ENCODE measurements at regions not wholly inside any gene's neighbourhood (a gene's known extent, or its start where the extent isn't known, plus 50 kb on each side); places are given as distances from the start of the nearest gene placed in this dataset.

- TF ChIP-seq USF1 (IDR thresholded peaks at IDR 0.05) (no peak), EGR1 (IDR thresholded peaks at IDR 0.05) (no peak), FOXM1 (IDR thresholded peaks at IDR 0.05; ENCODE audit: borderline replicate concordance, low read depth) (no peak), EP300 (IDR thresholded peaks at IDR 0.05; ENCODE audit: borderline replicate concordance) (no peak), REST (IDR thresholded peaks at IDR 0.05; ENCODE audit: low read depth) (no peak), RAD21 (IDR thresholded peaks at IDR 0.05; ENCODE audit: low read depth) (no peak), CREB1 (IDR thresholded peaks at IDR 0.05; ENCODE audit: low read depth) (no peak), MAX (IDR thresholded peaks at IDR 0.05) (no peak), TEAD4 (IDR thresholded peaks at IDR 0.05) (no peak), YY1 (IDR thresholded peaks at IDR 0.05; ENCODE audit: low read depth) (no peak), TAF1 (IDR thresholded peaks at IDR 0.05; ENCODE audit: low read depth) (no peak), ZBTB7A (IDR thresholded peaks at IDR 0.05; ENCODE audit: low read depth) (no peak), NFIC (IDR thresholded peaks at IDR 0.05) (no peak), CEBPB (IDR thresholded peaks at IDR 0.05) (no peak), TCF12 (IDR thresholded peaks at IDR 0.05; ENCODE audit: low read depth) (no peak)
Measured at GRCh38 chr12:107152315-107152714, 59.0 kb upstream of the CRY1 start.

GRCh38 chr12:107159384-107159900 is 66.1 kb upstream of the CRY1 start:
- TF ChIP-seq YY1 (IDR thresholded peaks at IDR 0.05; ENCODE audit: low read depth), result no peak
- no peak for TF ChIP-seq NFIC (IDR thresholded peaks at IDR 0.05)
- TF ChIP-seq USF1 (IDR thresholded peaks at IDR 0.05), result peak; percentile 34; the same call in 1 of the 2 replicates
- no peak for TF ChIP-seq EP300 (IDR thresholded peaks at IDR 0.05; ENCODE audit: borderline replicate concordance)

GRCh38 chr12:107163413-107163812 is 70.1 kb upstream of the CRY1 start:
- TF ChIP-seq ZBTB7A (IDR thresholded peaks at IDR 0.05; ENCODE audit: low read depth) (no peak), CEBPB (IDR thresholded peaks at IDR 0.05) (no peak)

GRCh38 chr12:107164392-107164791 is 71.0 kb upstream of the CRY1 start:
- TF ChIP-seq EP300 (IDR thresholded peaks at IDR 0.05; ENCODE audit: borderline replicate concordance) (no peak), RAD21 (IDR thresholded peaks at IDR 0.05; ENCODE audit: low read depth) (no peak), TAF1 (IDR thresholded peaks at IDR 0.05; ENCODE audit: low read depth) (no peak), MAX (IDR thresholded peaks at IDR 0.05) (no peak), TEAD4 (IDR thresholded peaks at IDR 0.05) (no peak), FOXM1 (IDR thresholded peaks at IDR 0.05; ENCODE audit: borderline replicate concordance, low read depth) (no peak), EGR1 (IDR thresholded peaks at IDR 0.05) (no peak), NFIC (IDR thresholded peaks at IDR 0.05) (no peak), YY1 (IDR thresholded peaks at IDR 0.05; ENCODE audit: low read depth) (no peak), USF1 (IDR thresholded peaks at IDR 0.05) (no peak), REST (IDR thresholded peaks at IDR 0.05; ENCODE audit: low read depth) (no peak), CEBPB (IDR thresholded peaks at IDR 0.05) (no peak), CREB1 (IDR thresholded peaks at IDR 0.05; ENCODE audit: low read depth) (no peak), TCF12 (IDR thresholded peaks at IDR 0.05; ENCODE audit: low read depth) (no peak)

GRCh38 chr12:107165581-107165980 is 72.2 kb upstream of the CRY1 start:
- TF ChIP-seq ZBTB7A (IDR thresholded peaks at IDR 0.05; ENCODE audit: low read depth) (no peak), NFIC (IDR thresholded peaks at IDR 0.05) (no peak), FOXM1 (IDR thresholded peaks at IDR 0.05; ENCODE audit: borderline replicate concordance, low read depth) (no peak), TCF12 (IDR thresholded peaks at IDR 0.05; ENCODE audit: low read depth) (no peak), CREB1 (IDR thresholded peaks at IDR 0.05; ENCODE audit: low read depth) (no peak), MAX (IDR thresholded peaks at IDR 0.05) (no peak), REST (IDR thresholded peaks at IDR 0.05; ENCODE audit: low read depth) (no peak)

Measured in Ishikawa (cell line).